ENCODE measurements at regions not wholly inside any gene's neighbourhood (a gene's known extent, or its start where the extent isn't known, plus 50 kb on each side); places are given as distances from the start of the nearest gene placed in this dataset.
A peak's percentile ranks its signal among the peaks of the same experiment; 100 is the strongest.

DNA sequence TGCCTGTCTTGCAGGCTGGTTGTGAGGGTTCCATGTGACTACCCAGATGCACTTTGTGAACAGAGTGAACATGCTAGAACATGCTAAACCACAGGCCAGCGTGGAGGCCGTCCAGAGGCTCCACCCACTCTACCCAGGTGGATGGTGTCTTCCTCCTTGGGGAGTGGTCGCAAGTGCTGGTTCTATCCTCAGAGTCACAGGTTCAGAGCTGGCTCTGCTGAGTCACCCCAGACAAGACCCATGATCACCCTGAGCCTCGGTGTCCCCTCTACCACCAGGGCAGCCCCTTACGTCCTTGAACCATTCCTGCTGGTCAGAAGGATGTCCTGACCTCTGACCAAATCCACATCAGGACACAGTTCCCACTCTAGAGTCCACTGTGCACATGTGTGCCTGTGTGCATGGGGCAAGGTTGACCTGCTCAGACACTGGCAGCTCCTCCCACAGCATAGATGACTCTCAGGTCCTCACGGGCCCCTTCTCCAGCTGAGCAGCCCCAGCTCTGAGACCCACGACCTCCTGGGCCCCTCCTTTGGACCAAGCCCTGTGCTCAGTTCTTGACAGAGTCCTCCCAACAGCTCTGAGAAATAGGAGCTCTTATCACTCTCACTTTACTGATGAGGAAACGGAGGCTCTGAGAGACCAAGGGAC is 391.8 kb downstream of the MATN1 start:
- H3K9me3 ChIP-seq (ENCODE audit: control insufficient read depth, low read depth, low read length) = no peaks in the 10 kb centered on the region
- H3K27me3 ChIP-seq (ENCODE audit: control insufficient read depth, extremely low read depth, insufficient read depth, low read length) = no peaks in the 10 kb centered on the region
- H3K36me3 ChIP-seq (ENCODE audit: control insufficient read depth in 2 of 2, extremely low read depth in 1 of 2, insufficient read depth in 2 of 2, low read length in 2 of 2) = no peaks in the 10 kb centered on the region
- no peak overlapping the region for H3K4me3 ChIP-seq (ENCODE audit: control insufficient read depth in 2 of 3, extremely low read depth in 1 of 3, insufficient read depth in 2 of 3, low read depth in 1 of 3, low read length in 3 of 3)
- TF ChIP-seq, protein P1, sequence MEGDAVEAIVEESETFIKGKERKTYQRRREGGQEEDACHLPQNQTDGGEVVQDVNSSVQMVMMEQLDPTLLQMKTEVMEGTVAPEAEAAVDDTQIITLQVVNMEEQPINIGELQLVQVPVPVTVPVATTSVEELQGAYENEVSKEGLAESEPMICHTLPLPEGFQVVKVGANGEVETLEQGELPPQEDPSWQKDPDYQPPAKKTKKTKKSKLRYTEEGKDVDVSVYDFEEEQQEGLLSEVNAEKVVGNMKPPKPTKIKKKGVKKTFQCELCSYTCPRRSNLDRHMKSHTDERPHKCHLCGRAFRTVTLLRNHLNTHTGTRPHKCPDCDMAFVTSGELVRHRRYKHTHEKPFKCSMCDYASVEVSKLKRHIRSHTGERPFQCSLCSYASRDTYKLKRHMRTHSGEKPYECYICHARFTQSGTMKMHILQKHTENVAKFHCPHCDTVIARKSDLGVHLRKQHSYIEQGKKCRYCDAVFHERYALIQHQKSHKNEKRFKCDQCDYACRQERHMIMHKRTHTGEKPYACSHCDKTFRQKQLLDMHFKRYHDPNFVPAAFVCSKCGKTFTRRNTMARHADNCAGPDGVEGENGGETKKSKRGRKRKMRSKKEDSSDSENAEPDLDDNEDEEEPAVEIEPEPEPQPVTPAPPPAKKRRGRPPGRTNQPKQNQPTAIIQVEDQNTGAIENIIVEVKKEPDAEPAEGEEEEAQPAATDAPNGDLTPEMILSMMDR (optimal IDR thresholded peaks at IDR 0.05 in 1 of 3, IDR thresholded peaks at IDR 0.05 in 1 of 3, conservative IDR thresholded peaks at IDR 0.05 in 1 of 3; ENCODE audit: extremely low read depth in 1 of 3, insufficient read depth in 2 of 3, low read length in 3 of 3) = no peak
- TF ChIP-seq EZH2 (IDR thresholded peaks at IDR 0.05; ENCODE audit: low read length) = no peak
- H4K20me1 ChIP-seq (ENCODE audit: control insufficient read depth, extremely low read depth, insufficient read depth, low read length) = no peaks in the 10 kb centered on the region
- H3K79me2 ChIP-seq (ENCODE audit: control insufficient read depth, insufficient read depth, low read length) = no peaks in the 10 kb centered on the region
- H3K27ac ChIP-seq (ENCODE audit: control insufficient read depth, insufficient read depth, low read length) = no peak overlapping the region
- no peak overlapping the region for H3K4me2 ChIP-seq (ENCODE audit: control insufficient read depth, extremely low read depth, insufficient read depth, low read depth, low read length)
- dilution Hi-C loops (cut with MboI; ENCODE audit: extremely low pct_ligation_motif_present, low sequenced_read_pairs) = no loop called here
- H3K4me1 ChIP-seq (ENCODE audit: control insufficient read depth, extremely low read depth, insufficient read depth, low read length) = peaks cover 5% of the 10 kb centered on the region
- H3K9me1 ChIP-seq (ENCODE audit: control insufficient read depth, extremely low read depth, insufficient read depth, low read length) = no peaks in the 10 kb centered on the region
- DNase-seq (ENCODE audit: low read depth, low spot score) (peak; percentile 15), FAIRE-seq (no peak)
- H3K9ac ChIP-seq (ENCODE audit: control insufficient read depth, extremely low read depth, insufficient read depth, low read length) = no peak overlapping the region
- H2AFZ ChIP-seq (ENCODE audit: control insufficient read depth, low read length) = no peak overlapping the region

DNA sequence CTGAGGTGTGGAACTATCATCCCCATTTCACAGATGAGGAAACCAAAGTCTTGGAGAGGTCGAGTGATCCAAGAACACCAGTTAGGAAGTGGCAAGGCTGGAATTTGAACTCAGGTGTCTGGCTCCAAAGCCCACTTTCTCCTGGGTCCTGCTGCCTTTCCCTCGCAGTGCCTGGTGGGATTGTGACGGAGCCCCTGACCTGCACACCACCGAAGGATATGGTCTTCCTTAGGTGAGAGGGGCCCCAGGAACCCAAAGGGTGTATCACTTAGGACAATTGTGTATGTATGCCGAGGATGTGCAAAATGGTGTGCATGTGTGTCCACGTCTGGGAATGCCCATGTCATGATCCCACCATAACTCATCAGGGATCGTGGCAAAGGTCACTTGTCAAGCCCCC is 392.7 kb downstream of the MATN1 start:
- Histone ChIP-seq H3K9ac (ENCODE audit: control insufficient read depth, extremely low read depth, insufficient read depth, low read length) (no peak overlapping the region), H3K27me3 (ENCODE audit: control insufficient read depth, extremely low read depth, insufficient read depth, low read length) (no peaks in the 10 kb centered on the region), H3K4me1 (ENCODE audit: control insufficient read depth, extremely low read depth, insufficient read depth, low read length) (peaks cover 5% of the 10 kb centered on the region), H3K4me3 (ENCODE audit: control insufficient read depth in 2 of 3, extremely low read depth in 1 of 3, insufficient read depth in 2 of 3, low read depth in 1 of 3, low read length in 3 of 3) (no peak overlapping the region), H3K9me3 (ENCODE audit: control insufficient read depth, low read depth, low read length) (no peaks in the 10 kb centered on the region), H4K20me1 (ENCODE audit: control insufficient read depth, extremely low read depth, insufficient read depth, low read length) (no peaks in the 10 kb centered on the region), H3K36me3 (ENCODE audit: control insufficient read depth in 2 of 2, extremely low read depth in 1 of 2, insufficient read depth in 2 of 2, low read length in 2 of 2) (no peaks in the 10 kb centered on the region), H3K4me2 (ENCODE audit: control insufficient read depth, extremely low read depth, insufficient read depth, low read depth, low read length) (no peak overlapping the region), H3K79me2 (ENCODE audit: control insufficient read depth, insufficient read depth, low read length) (no peaks in the 10 kb centered on the region), H3K27ac (ENCODE audit: control insufficient read depth, insufficient read depth, low read length) (no peak overlapping the region), H3K9me1 (ENCODE audit: control insufficient read depth, extremely low read depth, insufficient read depth, low read length) (no peaks in the 10 kb centered on the region), H2AFZ (ENCODE audit: control insufficient read depth, low read length) (no peak overlapping the region)
- DNase-seq (ENCODE audit: low read depth, low spot score) = no peak
- FAIRE-seq = no peak
- TF ChIP-seq EZH2 (IDR thresholded peaks at IDR 0.05; ENCODE audit: low read length) = no peak
- TF ChIP-seq, protein P1 (optimal IDR thresholded peaks at IDR 0.05 in 1 of 3, IDR thresholded peaks at IDR 0.05 in 1 of 3, conservative IDR thresholded peaks at IDR 0.05 in 1 of 3; ENCODE audit: extremely low read depth in 1 of 3, insufficient read depth in 2 of 3, low read length in 3 of 3) = no peak
- dilution Hi-C loops (cut with MboI; ENCODE audit: extremely low pct_ligation_motif_present, low sequenced_read_pairs) = no loop called here

All from keratinocyte (primary cell).